NOMO-1 (cell line): ENCODE measurements at regions not wholly inside any gene's neighbourhood (a gene's known extent, or its start where the extent isn't known, plus 50 kb on each side); places are given as distances from the start of the nearest gene placed in this dataset.

Source experiments
- DNase-seq, 2 experiments: peaks; one replicate each; lab custom pipeline; 2025; ENCODE audit not compliant: unreplicated experiment in 2 of 2; lab: John Stamatoyannopoulos, UW

- no peak for DNase-seq
Observed at GRCh38 chr9:126218359-126219125, 108.1 kb upstream of the MVB12B start.

- no peak for DNase-seq
Observed at GRCh38 chr9:126219166-126219565, 107.5 kb upstream of the MVB12B start.

- DNase-seq: no peak
Observed at GRCh38 chr9:126219648-126220063, 107.0 kb upstream of the MVB12B start.

GRCh38 chr9:126221480-126221879, 105.1 kb upstream of the MVB12B start:
- no peak for DNase-seq

- DNase-seq: no peak
Observed at GRCh38 chr9:126222363-126222834, 104.2 kb upstream of the MVB12B start.

- no peak for DNase-seq
Observed at GRCh38 chr9:126222835-126223431, 103.7 kb upstream of the MVB12B start.

GRCh38 chr9:126223798-126224531, 102.7 kb upstream of the MVB12B start:
- no peak for DNase-seq

GRCh38 chr9:126225611-126226609, 100.7 kb upstream of the MVB12B start:
- DNase-seq: no peak

GRCh38 chr9:126226991-126227936, 99.4 kb upstream of the MVB12B start:
- DNase-seq: no peak

GRCh38 chr9:126228111-126228780, 98.4 kb upstream of the MVB12B start:
- no peak for DNase-seq

- DNase-seq: peak; percentile 37 to 56
Observed at GRCh38 chr9:126228781-126229444, 97.7 kb upstream of the MVB12B start.

GRCh38 chr9:126229501-126229900, 97.1 kb upstream of the MVB12B start:
- no peak for DNase-seq

- no peak for DNase-seq
Observed at GRCh38 chr9:126230692-126231091, 95.9 kb upstream of the MVB12B start.

GRCh38 chr9:126232461-126232860, 94.2 kb upstream of the MVB12B start:
- no peak for DNase-seq

GRCh38 chr9:126233175-126233574, 93.5 kb upstream of the MVB12B start:
- DNase-seq: no peak

GRCh38 chr9:126233913-126234525, 92.6 kb upstream of the MVB12B start:
- no peak for DNase-seq

- DNase-seq: no peak
Observed at GRCh38 chr9:126234681-126235335, 91.8 kb upstream of the MVB12B start.
